ENCODE measurements at regions not wholly inside any gene's neighbourhood (a gene's known extent, or its start where the extent isn't known, plus 50 kb on each side); places are given as distances from the start of the nearest gene placed in this dataset.

GRCh38 chr6:56377295-56377694 lies 129.9 kb upstream of the COL21A1 start:
- DNase-seq, result no peak

- no peak for DNase-seq
These were observed 128.4 kb upstream of the COL21A1 start for GRCh38 chr6:56375806-56376205.

- no peak for DNase-seq
These were observed 127.5 kb upstream of the COL21A1 start for GRCh38 chr6:56374841-56375369.

GRCh38 chr6:56372406-56372995 lies 125.1 kb upstream of the COL21A1 start:
- no peak for DNase-seq

- DNase-seq, result no peak
These were observed 123.3 kb upstream of the COL21A1 start for GRCh38 chr6:56370561-56371211.

GRCh38 chr6:56370127-56370540 lies 122.8 kb upstream of the COL21A1 start:
- peak; percentile 20 for DNase-seq

GRCh38 chr6:56368491-56368890 lies 121.1 kb upstream of the COL21A1 start:
- no peak for DNase-seq

- peak; percentile 55 for DNase-seq
These were observed 118.9 kb upstream of the COL21A1 start for GRCh38 chr6:56366141-56366852.

- DNase-seq, result no peak
These were observed 117.5 kb upstream of the COL21A1 start for GRCh38 chr6:56364827-56365339.

- no peak for DNase-seq
These were observed 117.0 kb upstream of the COL21A1 start for GRCh38 chr6:56364431-56364826.

GRCh38 chr6:56363796-56364430 lies 116.5 kb upstream of the COL21A1 start:
- peak; percentile 38 for DNase-seq

GRCh38 chr6:56361812-56362211 lies 114.4 kb upstream of the COL21A1 start:
- DNase-seq, result no peak

- peak; percentile 76 for DNase-seq
These were observed 112.0 kb upstream of the COL21A1 start for GRCh38 chr6:56359201-56359899.

GRCh38 chr6:56357616-56358373 lies 110.4 kb upstream of the COL21A1 start:
- DNase-seq, result no peak

- peak; percentile 17 for DNase-seq
These were observed 109.0 kb upstream of the COL21A1 start for GRCh38 chr6:56356426-56356825.

GRCh38 chr6:56353860-56354259 lies 106.5 kb upstream of the COL21A1 start:
- no peak for DNase-seq

- DNase-seq, result no peak
These were observed 103.4 kb upstream of the COL21A1 start for GRCh38 chr6:56350628-56351260.

- DNase-seq, result no peak
These were observed 101.8 kb upstream of the COL21A1 start for GRCh38 chr6:56349194-56349593.

- no peak for DNase-seq
These were observed 101.2 kb upstream of the COL21A1 start for GRCh38 chr6:56348578-56348977.

GRCh38 chr6:56347526-56347925 lies 100.1 kb upstream of the COL21A1 start:
- DNase-seq, result no peak

- no peak for DNase-seq
These were observed 99.6 kb upstream of the COL21A1 start for GRCh38 chr6:56346958-56347357.

All from retina (tissue), 1 donor.